SK-N-SH (cell line): ENCODE measurements at regions not wholly inside any gene's neighbourhood (a gene's known extent, or its start where the extent isn't known, plus 50 kb on each side); places are given as distances from the start of the nearest gene placed in this dataset.

Experiments used
- CTCF ChIP-seq: fragments of 200-600 bp; sonication (generic); IDR thresholded peaks from 2 replicates; pipeline ENCODE4 v1.6.1; 2017; ENCODE audit warnings: antibody characterized with exemption, mild to moderate bottlenecking, moderate library complexity
- MAX ChIP-seq: IDR thresholded peaks from 2 replicates; pipeline ENCODE4 v1.4.0; 2012; ENCODE audit warnings: low read depth
- MXI1 ChIP-seq: IDR thresholded peaks from 2 replicates; pipeline ENCODE4 v1.6.1; 2012; ENCODE audit warnings: mild to moderate bottlenecking, low read depth, low read length, improper control_type of control experiment
- RAD21 ChIP-seq: IDR thresholded peaks from 2 replicates; pipeline ENCODE4 v1.6.1; 2012; ENCODE audit warnings: mild to moderate bottlenecking, low read length
- RCOR1 ChIP-seq: fragments of 150-350 bp; IDR thresholded peaks from 2 replicates; pipeline ENCODE4 v1.6.1; 2017; ENCODE audit warnings: antibody characterized with exemption, low read length
- TEAD4 ChIP-seq: IDR thresholded peaks from 2 replicates; pipeline ENCODE4 v1.4.0; 2012; ENCODE audit warnings: mild to moderate bottlenecking, borderline replicate concordance; ENCODE audit not compliant: insufficient read depth

- no peak for TF ChIP-seq RAD21
- TF ChIP-seq RCOR1 = no peak
- TF ChIP-seq CTCF = no peak
- no peak for TF ChIP-seq MXI1
- TF ChIP-seq TEAD4 = no peak
- TF ChIP-seq MAX = no peak
Measured at GRCh38 chr13:64333888-64334287, 2896.2 kb downstream of the PCDH9 start.
